Activated effector memory CD4-positive, alpha-beta T cell treated with anti-CD3 and anti-CD28 coated beads, Interleukin-2, amount 50 U/mL, for 16 hours (primary cell): ENCODE measurements at regions not wholly inside any gene's neighbourhood (a gene's known extent, or its start where the extent isn't known, plus 50 kb on each side); places are given as distances from the start of the nearest gene placed in this dataset.
"Not testable (repeated sequence)": the region's sequence is repeated elsewhere in the genome, so short reads cannot be mapped to it uniquely, and the experiment has no call there.

ENCODE experiments used
- DNase-seq: peaks from one replicate; pipeline ENCODE4 v3.0.0-alpha.2; 2020

GRCh38 chr11:104699981-104700380, 198.3 kb downstream of the CASP12 start:
- no peak for DNase-seq

- no peak for DNase-seq
Measured at GRCh38 chr11:104695065-104695463, 203.2 kb downstream of the CASP12 start.

- no peak for DNase-seq
Measured at GRCh38 chr11:104694259-104695064, 203.8 kb downstream of the CASP12 start.

GRCh38 chr11:104692751-104693150, 205.5 kb downstream of the CASP12 start:
- DNase-seq = no peak

- DNase-seq = no peak
Measured at GRCh38 chr11:104691129-104691528, 207.1 kb downstream of the CASP12 start.

- DNase-seq = no peak
Measured at GRCh38 chr11:104690241-104690640, 208.0 kb downstream of the CASP12 start.

- no peak for DNase-seq
Measured at GRCh38 chr11:104688731-104689130, 209.5 kb downstream of the CASP12 start.

GRCh38 chr11:104682206-104682605, 216.1 kb downstream of the CASP12 start:
- no peak for DNase-seq

GRCh38 chr11:104679258-104679657, 219.0 kb downstream of the CASP12 start:
- no peak for DNase-seq

- no peak for DNase-seq
Measured at GRCh38 chr11:104678408-104678807, 219.9 kb downstream of the CASP12 start.

GRCh38 chr11:104677069-104677468, 221.2 kb downstream of the CASP12 start:
- not testable (repeated sequence) for DNase-seq

GRCh38 chr11:104672897-104673296, 225.4 kb downstream of the CASP12 start:
- DNase-seq = no peak

GRCh38 chr11:104668797-104669463, 229.3 kb downstream of the CASP12 start:
- DNase-seq = no peak

GRCh38 chr11:104666624-104667023, 231.6 kb downstream of the CASP12 start:
- DNase-seq = no peak

- no peak for DNase-seq
Measured at GRCh38 chr11:104665641-104666040, 232.6 kb downstream of the CASP12 start.

GRCh38 chr11:104663190-104664140, 234.8 kb downstream of the CASP12 start:
- DNase-seq = no peak

GRCh38 chr11:104661901-104662300, 236.4 kb downstream of the CASP12 start:
- DNase-seq = no peak

- DNase-seq = no peak
Measured at GRCh38 chr11:104661471-104661870, 236.8 kb downstream of the CASP12 start.

GRCh38 chr11:104658177-104658576, 240.1 kb downstream of the CASP12 start:
- no peak for DNase-seq

GRCh38 chr11:104657083-104657482, 241.2 kb downstream of the CASP12 start:
- DNase-seq = no peak

GRCh38 chr11:104655066-104655465, 243.2 kb downstream of the CASP12 start:
- DNase-seq = no peak

- DNase-seq = no peak
Measured at GRCh38 chr11:104654181-104654813, 244.0 kb downstream of the CASP12 start.

GRCh38 chr11:104653407-104653806, 244.9 kb downstream of the CASP12 start:
- DNase-seq = no peak
